Endothelial cell of hepatic sinusoid (primary cell): ENCODE measurements at regions not wholly inside any gene's neighbourhood (a gene's known extent, or its start where the extent isn't known, plus 50 kb on each side); places are given as distances from the start of the nearest gene placed in this dataset.

Experiments used
- in situ Hi-C: cut with HindIII; loops from 2 replicates; pipeline ENCODE4 v1.10.0; 2017; ENCODE audit warnings: low sequenced_read_pairs

- in situ Hi-C loops, result no loop called here
Observed at GRCh38 chr18:33870059-33870458, 292.0 kb downstream of the ASXL3 start.

- in situ Hi-C loops, result no loop called here
Observed at GRCh38 chr18:33866386-33866785, 288.4 kb downstream of the ASXL3 start.

- in situ Hi-C loops, result no loop called here
Observed at GRCh38 chr18:33863912-33864311, 285.9 kb downstream of the ASXL3 start.

- in situ Hi-C loops, result no loop called here
Observed at GRCh38 chr18:33854827-33855139, 276.8 kb downstream of the ASXL3 start.

- in situ Hi-C loops, result no loop called here
Observed at GRCh38 chr18:33854086-33854826, 276.2 kb downstream of the ASXL3 start.

GRCh38 chr18:33853187-33853586 lies 275.2 kb downstream of the ASXL3 start:
- in situ Hi-C loops, result no loop called here

- in situ Hi-C loops, result no loop called here
Observed at GRCh38 chr18:33851546-33852078, 273.6 kb downstream of the ASXL3 start.

- in situ Hi-C loops, result no loop called here
Observed at GRCh38 chr18:33849731-33850130, 271.7 kb downstream of the ASXL3 start.

- in situ Hi-C loops, result no loop called here
Observed at GRCh38 chr18:33844232-33844631, 266.2 kb downstream of the ASXL3 start.

GRCh38 chr18:33841221-33841967 lies 263.4 kb downstream of the ASXL3 start:
- in situ Hi-C loops, result no loop called here

GRCh38 chr18:33840212-33840593 lies 262.2 kb downstream of the ASXL3 start:
- in situ Hi-C loops, result no loop called here

- in situ Hi-C loops, result no loop called here
Observed at GRCh38 chr18:33839452-33840211, 261.6 kb downstream of the ASXL3 start.

GRCh38 chr18:33838054-33838453 lies 260.0 kb downstream of the ASXL3 start:
- in situ Hi-C loops, result no loop called here

- in situ Hi-C loops, result no loop called here
Observed at GRCh38 chr18:33837191-33837590, 259.2 kb downstream of the ASXL3 start.

GRCh38 chr18:33836564-33836963 lies 258.5 kb downstream of the ASXL3 start:
- in situ Hi-C loops, result no loop called here

- in situ Hi-C loops, result no loop called here
Observed at GRCh38 chr18:33835419-33835818, 257.4 kb downstream of the ASXL3 start.

GRCh38 chr18:33833842-33834241 lies 255.8 kb downstream of the ASXL3 start:
- in situ Hi-C loops, result no loop called here

GRCh38 chr18:33831424-33831823 lies 253.4 kb downstream of the ASXL3 start:
- in situ Hi-C loops, result no loop called here

GRCh38 chr18:33830213-33830612 lies 252.2 kb downstream of the ASXL3 start:
- in situ Hi-C loops, result no loop called here

- in situ Hi-C loops, result no loop called here
Observed at GRCh38 chr18:33828949-33829348, 250.9 kb downstream of the ASXL3 start.

- in situ Hi-C loops, result no loop called here
Observed at GRCh38 chr18:33826151-33826550, 248.1 kb downstream of the ASXL3 start.

GRCh38 chr18:33821503-33821902 lies 243.5 kb downstream of the ASXL3 start:
- in situ Hi-C loops, result no loop called here
